Breast epithelium (tissue), 3 donors: ENCODE measurements at regions not wholly inside any gene's neighbourhood (a gene's known extent, or its start where the extent isn't known, plus 50 kb on each side); places are given as distances from the start of the nearest gene placed in this dataset.

Experiments
- POLR2A ChIP-seq: fragments of 450-650 bp; IDR thresholded peaks from one replicate; pipeline ENCODE4 v1.6.1; 2016; ENCODE audit warnings: antibody characterized with exemption, mild to moderate bottlenecking, moderate library complexity
- POLR2AphosphoS5 ChIP-seq, 3 donors: sonication (generic); formaldehyde crosslinking; IDR thresholded peaks; one replicate each; pipeline ENCODE4 v1.6.1; 2017; ENCODE audit warnings: antibody characterized with exemption in 3 of 3
- TF ChIP-seq, protein P1 (sequence below), 3 donors: fragments of 450-650 bp; IDR thresholded peaks; one replicate each; pipeline ENCODE4 v1.5.1; 2016 to 2017; ENCODE audit warnings: antibody characterized with exemption in 3 of 3, mild to moderate bottlenecking in 3 of 3, moderate library complexity in 3 of 3

DNA sequence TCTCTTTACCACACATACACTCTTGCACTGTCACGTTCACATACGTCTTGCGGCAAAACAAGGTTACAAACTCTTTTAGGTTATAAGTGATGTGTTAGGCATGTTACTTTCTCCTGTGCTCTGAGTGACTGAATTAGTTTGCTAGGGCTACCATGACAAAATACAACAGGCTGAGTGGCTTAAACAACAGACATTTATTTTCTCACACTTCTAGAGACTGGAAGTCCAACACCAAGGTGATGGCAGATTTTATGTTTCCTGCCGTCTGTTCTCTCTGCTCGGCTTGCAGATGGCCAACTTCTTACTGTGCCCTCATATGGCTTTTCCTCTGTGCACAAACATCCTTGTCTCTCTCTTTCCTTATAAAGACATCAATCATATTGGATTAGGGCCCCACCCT lies 1224.3 kb upstream of the TENM3 start:
- TF ChIP-seq POLR2A (no peak), POLR2AphosphoS5 (IDR thresholded peaks at IDR 0.05) (no peak)
- TF ChIP-seq, protein P1, sequence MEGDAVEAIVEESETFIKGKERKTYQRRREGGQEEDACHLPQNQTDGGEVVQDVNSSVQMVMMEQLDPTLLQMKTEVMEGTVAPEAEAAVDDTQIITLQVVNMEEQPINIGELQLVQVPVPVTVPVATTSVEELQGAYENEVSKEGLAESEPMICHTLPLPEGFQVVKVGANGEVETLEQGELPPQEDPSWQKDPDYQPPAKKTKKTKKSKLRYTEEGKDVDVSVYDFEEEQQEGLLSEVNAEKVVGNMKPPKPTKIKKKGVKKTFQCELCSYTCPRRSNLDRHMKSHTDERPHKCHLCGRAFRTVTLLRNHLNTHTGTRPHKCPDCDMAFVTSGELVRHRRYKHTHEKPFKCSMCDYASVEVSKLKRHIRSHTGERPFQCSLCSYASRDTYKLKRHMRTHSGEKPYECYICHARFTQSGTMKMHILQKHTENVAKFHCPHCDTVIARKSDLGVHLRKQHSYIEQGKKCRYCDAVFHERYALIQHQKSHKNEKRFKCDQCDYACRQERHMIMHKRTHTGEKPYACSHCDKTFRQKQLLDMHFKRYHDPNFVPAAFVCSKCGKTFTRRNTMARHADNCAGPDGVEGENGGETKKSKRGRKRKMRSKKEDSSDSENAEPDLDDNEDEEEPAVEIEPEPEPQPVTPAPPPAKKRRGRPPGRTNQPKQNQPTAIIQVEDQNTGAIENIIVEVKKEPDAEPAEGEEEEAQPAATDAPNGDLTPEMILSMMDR (IDR thresholded peaks at IDR 0.05) = no peak
